ENCODE measurements at regions not wholly inside any gene's neighbourhood (a gene's known extent, or its start where the extent isn't known, plus 50 kb on each side); places are given as distances from the start of the nearest gene placed in this dataset.

GRCh38 chr1:157189096-157189495 lies 50.9 kb upstream of the ETV3 start:
- DNase-seq (ENCODE audit: low read depth), result no peak

All from HS-27A (cell line).